Ovary (tissue), 7 donors: ENCODE measurements at regions not wholly inside any gene's neighbourhood (a gene's known extent, or its start where the extent isn't known, plus 50 kb on each side); places are given as distances from the start of the nearest gene placed in this dataset.

Experiments used
- DNase-seq, 5 donors: peaks; one replicate each; pipeline ENCODE4 v3.0.0-alpha.2; 2019 to 2020
- H3K27ac ChIP-seq, 2 donors: fragments of 200-600 bp; one replicate each; pipeline versions ENCODE4 v1.5.1 to v1.8.0; 2019 to 2022
- H3K27me3 ChIP-seq: fragments of 200-600 bp; one replicate; pipeline ENCODE4 v1.8.0; 2022
- H3K36me3 ChIP-seq: fragments of 200-600 bp; sonication (generic); one replicate; pipeline ENCODE4 v1.5.1; 2019
- H3K4me1 ChIP-seq: one replicate; pipeline ENCODE4 v1.8.1; 2013; ENCODE audit warnings: mild to moderate bottlenecking, moderate library complexity; ENCODE audit not compliant: insufficient read depth
- H3K4me3 ChIP-seq: fragments of 200-600 bp; sonication (generic); one replicate; pipeline ENCODE4 v1.5.1; 2017
- H3K9me3 ChIP-seq, 2 donors: fragments of 200-600 bp in 1 of 2; sonication (generic) in 1 of 2; one replicate each; pipeline versions ENCODE4 v1.5.1 to v1.8.1; 2013 to 2019; ENCODE audit warnings: mild to moderate bottlenecking in 1 of 2, moderate library complexity in 1 of 2
- CTCF ChIP-seq, 3 donors: fragments of 450-650 bp in 2 of 3; fragments of 200-600 bp in 1 of 3; IDR thresholded peaks; one replicate each; pipeline versions ENCODE4 v1.5.1 to v1.8.0; 2016 to 2022; ENCODE audit warnings: antibody characterized with exemption in 3 of 3, mild to moderate bottlenecking in 1 of 3
- EP300 ChIP-seq: sonication (generic); formaldehyde crosslinking; IDR thresholded peaks from one replicate; pipeline ENCODE4 v1.6.1; 2017; ENCODE audit warnings: antibody characterized with exemption
- POLR2A ChIP-seq: fragments of 450-650 bp; IDR thresholded peaks from one replicate; pipeline ENCODE4 v1.6.1; 2017; ENCODE audit warnings: antibody characterized with exemption, mild to moderate bottlenecking, moderate library complexity
- WGBS, 3 donors: extraction: QIAGEN DNeasy Blood & Tissue Kit in 1 of 3; methylation state at CpG; one replicate each; pipeline versions ENCODE4 v1.1.5 to v1.1.7; 2013 to 2017; 5-methylcytosine and 5-hydroxymethylcytosine counted together
- intact Hi-C, 4 donors: fragments of 100-400 bp; cut with DNase I; formaldehyde crosslinking; loops; one replicate each; pipeline versions ENCODE4 v1.11.0 to v1.15.1; 2022 to 2023
- donor health status: DM: no; HTN: no; CAD: no; lungs with moderate emphysema.
- donor health status: DM: no; HTN: no; CAD: no.
- donor health status: Bipolar disorder and iron deficiency.
- donor health status: DM: no; HTN: no; CAD: no.
- donor health status: DM: yes; HTN: yes; CAD: no.

DNA sequence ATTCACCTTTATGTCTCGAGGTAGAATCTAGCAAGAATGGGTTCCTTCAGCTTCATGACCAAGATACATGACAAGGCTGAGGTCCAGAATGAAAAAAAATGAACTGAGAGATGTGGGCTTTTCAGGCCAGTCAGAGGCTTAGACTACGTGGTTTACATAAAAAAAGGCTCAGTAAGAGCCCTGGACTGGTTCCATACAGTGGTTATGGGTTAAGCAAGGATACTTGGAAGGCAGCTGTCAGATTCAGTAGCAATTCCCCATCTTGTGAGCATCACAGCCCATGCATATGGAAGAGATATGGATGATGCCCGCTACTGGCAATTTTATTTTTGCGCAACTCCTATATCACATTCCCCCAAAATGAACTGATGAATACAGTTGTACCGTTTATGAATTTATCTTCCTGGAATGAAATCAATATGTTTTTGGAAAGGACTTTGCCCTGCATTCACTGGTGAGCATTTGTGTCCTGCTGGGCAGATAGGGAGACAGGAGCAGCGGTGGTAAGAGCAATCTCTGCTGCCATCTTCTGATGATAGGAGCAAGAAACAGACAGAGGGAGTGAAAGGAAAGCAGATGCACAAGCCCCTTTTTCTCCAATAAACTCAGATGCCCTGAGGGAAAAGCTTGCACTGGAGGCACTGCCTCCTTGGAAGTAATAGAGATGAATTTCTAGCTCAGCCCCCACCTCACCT lies 280.4 kb downstream of the GALC start:
- no peak for DNase-seq
- TF ChIP-seq EP300 (no peak), POLR2A (no peak), CTCF (IDR thresholded peaks at IDR 0.05) (no peak)
- H3K36me3 ChIP-seq: no peaks in the 10 kb centered on the region
- no peaks in the 10 kb centered on the region for H3K27me3 ChIP-seq
- no peak overlapping the region for H3K4me3 ChIP-seq
- H3K9me3 ChIP-seq: no peaks in the 10 kb centered on the region
- no peak overlapping the region for H3K27ac ChIP-seq
- WGBS, 3 donors: 60 to 69% (median 62%) methylated on average over 6 of the region's 6 CpGs
- no peaks in the 10 kb centered on the region for H3K4me1 ChIP-seq
- intact Hi-C loops: no loop called here

GRCh38 chr14:87705439-87705896 lies 287.5 kb downstream of the GALC start:
- WGBS, 3 donors: 11 to 16% (median 13%) methylated on average over 1 of the region's 1 CpG
- no peak overlapping the region for H3K4me3 ChIP-seq
- H3K27me3 ChIP-seq: no peaks in the 10 kb centered on the region
- H3K9me3 ChIP-seq: no peaks in the 10 kb centered on the region
- DNase-seq: no peak
- no peaks in the 10 kb centered on the region for H3K4me1 ChIP-seq
- intact Hi-C loops: no loop called here
- TF ChIP-seq CTCF (IDR thresholded peaks at IDR 0.05) (no peak), EP300 (no peak), POLR2A (no peak)
- no peak overlapping the region for H3K27ac ChIP-seq
- H3K36me3 ChIP-seq: no peaks in the 10 kb centered on the region

- Histone ChIP-seq H3K4me1 (no peaks in the 10 kb centered on the region), H3K36me3 (no peaks in the 10 kb centered on the region), H3K27ac (no peak overlapping the region), H3K9me3 (peaks cover 0 to 3% of the 10 kb centered on the region in 2 donors), H3K4me3 (no peak overlapping the region), H3K27me3 (no peaks in the 10 kb centered on the region)
- intact Hi-C loops: no loop called here
- DNase-seq: no peak
- WGBS, 3 donors: 57 to 66% (median 58%) methylated on average over 3 of the region's 3 CpGs
- TF ChIP-seq POLR2A (no peak), CTCF (IDR thresholded peaks at IDR 0.05) (no peak), EP300 (no peak)
Observed at GRCh38 chr14:87698481-87698880, 294.5 kb downstream of the GALC start.

- no peaks in the 10 kb centered on the region for H3K4me1 ChIP-seq
- H3K36me3 ChIP-seq: no peaks in the 10 kb centered on the region
- no peaks in the 10 kb centered on the region for H3K27me3 ChIP-seq
- H3K4me3 ChIP-seq: no peak overlapping the region
- intact Hi-C loops: no loop called here
- TF ChIP-seq POLR2A (no peak), CTCF (IDR thresholded peaks at IDR 0.05) (no peak), EP300 (no peak)
- no peak for DNase-seq
- 70 to 100% (median 82%) methylated on average over 1 of the region's 1 CpG for WGBS, 3 donors
- no peak overlapping the region for H3K27ac ChIP-seq
- peaks cover 0 to 3% of the 10 kb centered on the region in 2 donors for H3K9me3 ChIP-seq
Observed at GRCh38 chr14:87696485-87696884, 296.5 kb downstream of the GALC start.
